ENCODE measurements at regions not wholly inside any gene's neighbourhood (a gene's known extent, or its start where the extent isn't known, plus 50 kb on each side); places are given as distances from the start of the nearest gene placed in this dataset.

DNA sequence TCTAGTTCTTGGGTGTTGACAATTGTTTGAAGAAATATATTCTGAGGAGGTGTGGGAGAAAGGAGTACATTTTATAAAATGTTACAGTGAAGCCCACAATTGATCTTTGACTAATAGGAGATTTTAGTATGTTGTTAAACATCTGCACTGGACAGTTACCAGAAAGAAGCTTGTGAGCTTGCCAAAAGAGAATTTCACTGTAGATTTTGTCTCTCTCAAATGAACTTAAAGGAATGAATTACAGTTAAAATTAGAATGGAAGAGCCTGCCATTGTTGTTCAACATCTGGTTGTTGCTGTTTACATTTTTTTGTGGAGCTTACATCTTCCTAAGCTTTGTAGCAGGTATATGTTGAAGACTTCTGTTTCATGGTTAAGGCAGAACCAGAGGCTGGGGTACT, 620.5 kb upstream of the CCDC179 start:
- TF ChIP-seq CTCF (IDR thresholded peaks at IDR 0.05; ENCODE audit: low read depth, low read length, poor library complexity, severe bottlenecking) (no peak), EZH2phosphoT487 (IDR thresholded peaks at IDR 0.05; ENCODE audit: borderline replicate concordance, low read length) (no peak)

Measured in DOHH2 (cell line).